GM23248 (cell line): ENCODE measurements at regions not wholly inside any gene's neighbourhood (a gene's known extent, or its start where the extent isn't known, plus 50 kb on each side); places are given as distances from the start of the nearest gene placed in this dataset.

Experiments
- EZH2 ChIP-seq: fragments of 200-600 bp; sonication (generic); IDR thresholded peaks from 2 replicates; pipeline ENCODE4 v1.6.1; 2018; ENCODE audit warnings: antibody characterized with exemption, mild to moderate bottlenecking; ENCODE audit not compliant: insufficient read depth, poor library complexity, severe bottlenecking
- EZH2phosphoT487 ChIP-seq: fragments of 200-600 bp; sonication (generic); IDR thresholded peaks from 2 replicates; pipeline ENCODE4 v1.6.1; 2018; ENCODE audit warnings: antibody characterized with exemption, moderate library complexity, mild to moderate bottlenecking, low read depth; ENCODE audit not compliant: insufficient read depth

- TF ChIP-seq EZH2 (no peak), EZH2phosphoT487 (no peak)
Measured at GRCh38 chr15:47411733-47412132, 305.6 kb upstream of the SEMA6D start.
